Ascending aorta (tissue), 2 donors: ENCODE measurements at regions not wholly inside any gene's neighbourhood (a gene's known extent, or its start where the extent isn't known, plus 50 kb on each side); places are given as distances from the start of the nearest gene placed in this dataset.
"Not testable (repeated sequence)": the region's sequence is repeated elsewhere in the genome, so short reads cannot be mapped to it uniquely, and the experiment has no call there.

Source experiments
- DNase-seq, 2 donors: peaks; one replicate each; pipeline ENCODE4 v3.0.0-alpha.2; 2019; ENCODE audit warnings: low spot score in 2 of 2
- H3K27ac ChIP-seq, 2 donors: fragments of 200-600 bp; sonication (generic); one replicate each; pipeline ENCODE4 v1.5.1; 2016 to 2017; ENCODE audit warnings: mild to moderate bottlenecking in 1 of 2
- H3K27me3 ChIP-seq: fragments of 200-600 bp; sonication (generic); one replicate; pipeline ENCODE4 v1.5.1; 2017
- H3K36me3 ChIP-seq, 2 donors: fragments of 200-600 bp; sonication (generic); one replicate each; pipeline ENCODE4 v1.5.1; 2016
- H3K4me1 ChIP-seq, 2 donors: fragments of 200-600 bp; sonication (generic); one replicate each; pipeline ENCODE4 v1.5.1; 2016 to 2017; ENCODE audit warnings: mild to moderate bottlenecking in 1 of 2
- H3K4me3 ChIP-seq, 2 donors: fragments of 200-600 bp; sonication (generic); one replicate each; pipeline ENCODE4 v1.5.1; 2016 to 2017; ENCODE audit warnings: mild to moderate bottlenecking in 1 of 2
- H3K9me3 ChIP-seq, 2 donors: fragments of 200-600 bp; sonication (generic); one replicate each; pipeline ENCODE4 v1.5.1; 2016
- intact Hi-C: fragments of 100-400 bp; cut with DNase I; formaldehyde crosslinking; loops from one replicate; pipeline ENCODE4 v1.15.1; 2023
- TF ChIP-seq, protein P1 (sequence below), 3 experiments: fragments of 200-600 bp in 2 of 3; fragments of 450-650 bp in 1 of 3; sonication (generic) in 2 of 3; IDR thresholded peaks; one replicate each; pipeline ENCODE4 v1.5.1; 2016 to 2019; ENCODE audit warnings: antibody characterized with exemption in 3 of 3, mild to moderate bottlenecking in 1 of 3, moderate library complexity in 1 of 3

DNA sequence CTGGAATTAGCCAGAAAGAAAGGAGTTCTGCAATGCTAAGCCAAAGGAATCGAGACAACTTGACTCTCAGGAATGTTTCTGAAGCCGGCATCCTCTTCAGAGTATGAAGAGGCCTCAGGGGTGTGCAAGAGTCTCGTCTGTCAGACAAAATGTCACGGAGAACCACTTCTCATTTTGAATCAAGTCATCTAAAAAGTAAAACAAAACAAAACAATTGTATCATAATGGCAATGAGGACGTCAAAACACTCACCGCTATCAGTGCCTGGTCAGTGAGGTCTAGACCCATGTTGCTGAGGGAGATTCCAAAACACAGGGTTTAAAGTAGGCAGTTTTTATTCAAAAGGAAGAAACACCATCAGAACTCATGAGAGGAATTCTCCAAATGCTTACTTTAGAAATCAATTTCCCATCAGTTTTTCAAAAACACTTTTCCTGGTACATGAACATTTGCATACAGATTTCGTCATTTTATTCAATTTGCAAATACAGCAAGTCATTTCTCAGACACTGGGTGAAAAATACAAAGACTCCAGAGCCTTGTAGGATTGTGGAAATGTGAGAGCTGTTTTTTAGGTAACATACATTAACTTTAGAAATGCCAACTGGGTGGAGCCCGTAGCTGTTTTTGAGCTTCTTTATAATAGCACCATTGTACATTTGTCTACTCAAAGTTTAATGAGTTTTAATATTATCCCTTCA, 89.5 kb upstream of the MAP3K1 start:
- H3K9me3 ChIP-seq: no peaks in the 10 kb centered on the region
- intact Hi-C loops: no loop called here
- no peaks in the 10 kb centered on the region for H3K27me3 ChIP-seq
- TF ChIP-seq, protein P1, sequence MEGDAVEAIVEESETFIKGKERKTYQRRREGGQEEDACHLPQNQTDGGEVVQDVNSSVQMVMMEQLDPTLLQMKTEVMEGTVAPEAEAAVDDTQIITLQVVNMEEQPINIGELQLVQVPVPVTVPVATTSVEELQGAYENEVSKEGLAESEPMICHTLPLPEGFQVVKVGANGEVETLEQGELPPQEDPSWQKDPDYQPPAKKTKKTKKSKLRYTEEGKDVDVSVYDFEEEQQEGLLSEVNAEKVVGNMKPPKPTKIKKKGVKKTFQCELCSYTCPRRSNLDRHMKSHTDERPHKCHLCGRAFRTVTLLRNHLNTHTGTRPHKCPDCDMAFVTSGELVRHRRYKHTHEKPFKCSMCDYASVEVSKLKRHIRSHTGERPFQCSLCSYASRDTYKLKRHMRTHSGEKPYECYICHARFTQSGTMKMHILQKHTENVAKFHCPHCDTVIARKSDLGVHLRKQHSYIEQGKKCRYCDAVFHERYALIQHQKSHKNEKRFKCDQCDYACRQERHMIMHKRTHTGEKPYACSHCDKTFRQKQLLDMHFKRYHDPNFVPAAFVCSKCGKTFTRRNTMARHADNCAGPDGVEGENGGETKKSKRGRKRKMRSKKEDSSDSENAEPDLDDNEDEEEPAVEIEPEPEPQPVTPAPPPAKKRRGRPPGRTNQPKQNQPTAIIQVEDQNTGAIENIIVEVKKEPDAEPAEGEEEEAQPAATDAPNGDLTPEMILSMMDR (IDR thresholded peaks at IDR 0.05): no peak
- H3K27ac ChIP-seq: no peak overlapping the region
- H3K4me1 ChIP-seq: no peaks in the 10 kb centered on the region
- no peak for DNase-seq
- H3K4me3 ChIP-seq: no peak overlapping the region
- no peaks in the 10 kb centered on the region for H3K36me3 ChIP-seq

- H3K27me3 ChIP-seq, H3K9me3 ChIP-seq, H3K4me1 ChIP-seq, H3K36me3 ChIP-seq, intact Hi-C loops, H3K27ac ChIP-seq, DNase-seq, H3K4me3 ChIP-seq: not testable (repeated sequence)
Observed at GRCh38 chr5:56724857-56725256, 90.5 kb upstream of the MAP3K1 start.

DNA sequence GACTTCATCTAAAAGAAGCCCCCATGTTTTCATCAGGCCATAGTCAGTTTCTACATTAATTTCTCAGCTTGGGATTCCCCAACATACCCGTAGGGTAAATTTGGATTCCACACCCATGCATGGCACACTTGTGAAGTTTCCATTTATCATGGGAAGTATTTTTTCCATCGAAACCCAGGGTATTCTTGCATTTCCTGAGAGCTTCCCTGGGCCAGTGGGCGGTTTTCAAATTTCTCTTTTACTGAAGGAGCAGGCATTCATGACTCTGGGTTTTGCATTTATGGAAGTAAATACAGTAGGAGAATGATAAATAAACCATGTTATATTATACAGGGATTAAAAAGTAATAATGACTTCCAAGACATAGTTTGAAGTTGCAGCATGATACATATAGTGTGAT, 93.0 kb upstream of the MAP3K1 start:
- TF ChIP-seq, protein P1 (IDR thresholded peaks at IDR 0.05): no peak
- intact Hi-C loops: no loop called here
- Histone ChIP-seq H3K9me3 (no peaks in the 10 kb centered on the region), H3K27me3 (no peaks in the 10 kb centered on the region), H3K36me3 (no peaks in the 10 kb centered on the region), H3K27ac (no peak overlapping the region), H3K4me3 (no peak overlapping the region), H3K4me1 (no peaks in the 10 kb centered on the region)
- no peak for DNase-seq

GRCh38 chr5:56717253-56717987, 97.9 kb upstream of the MAP3K1 start:
- DNase-seq: no peak
- Histone ChIP-seq H3K27ac (peak overlapping the region; percentile 9 to 29), H3K9me3 (no peaks in the 10 kb centered on the region), H3K4me3 (peak overlapping the region; percentile 37 to 49), H3K36me3 (no peaks in the 10 kb centered on the region), H3K4me1 (peaks cover 0 to 8% of the 10 kb centered on the region in 2 donors), H3K27me3 (no peaks in the 10 kb centered on the region)
- TF ChIP-seq, protein P1 (IDR thresholded peaks at IDR 0.05): no peak
- intact Hi-C loops: no loop called here

DNA sequence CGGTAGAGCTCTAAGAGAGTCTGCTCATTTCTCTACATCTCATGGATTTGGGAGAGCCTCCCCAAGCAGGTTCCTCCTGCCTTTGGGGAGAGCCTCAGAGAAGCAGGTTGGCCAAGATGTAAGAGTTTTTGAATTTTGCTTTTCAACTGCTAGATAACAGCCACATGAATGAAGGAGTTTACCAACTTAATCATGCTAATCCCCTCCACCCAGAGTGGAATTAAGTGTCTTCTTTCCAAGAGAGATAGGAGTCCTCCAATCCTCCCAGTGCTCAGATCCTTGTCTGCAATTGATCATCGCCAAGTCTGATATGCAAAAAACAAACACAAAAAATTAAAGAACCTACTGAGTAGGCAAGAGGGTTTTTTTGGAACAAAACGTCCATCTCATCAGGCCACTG, 99.4 kb upstream of the MAP3K1 start:
- intact Hi-C loops: no loop called here
- Histone ChIP-seq H3K36me3 (no peaks in the 10 kb centered on the region), H3K27me3 (no peaks in the 10 kb centered on the region), H3K4me3 (no peak overlapping the region), H3K4me1 (peaks cover 0 to 8% of the 10 kb centered on the region in 2 donors), H3K27ac (no peak overlapping the region), H3K9me3 (no peaks in the 10 kb centered on the region)
- TF ChIP-seq, protein P1 (IDR thresholded peaks at IDR 0.05): no peak
- no peak for DNase-seq

- intact Hi-C loops: no loop called here
- H3K4me1 ChIP-seq: peaks cover 0 to 8% of the 10 kb centered on the region in 2 donors
Observed at GRCh38 chr5:56712895-56713591, 102.3 kb upstream of the MAP3K1 start.

More at GRCh38 chr5:56712895-56713591, 102.3 kb upstream of the MAP3K1 start:
- H3K27ac ChIP-seq: no peak overlapping the region
- no peaks in the 10 kb centered on the region for H3K9me3 ChIP-seq
- H3K4me3 ChIP-seq: no peak overlapping the region
- no peaks in the 10 kb centered on the region for H3K36me3 ChIP-seq
- TF ChIP-seq, protein P1 (IDR thresholded peaks at IDR 0.05): no peak
- DNase-seq: no peak
- no peaks in the 10 kb centered on the region for H3K27me3 ChIP-seq
